ENCODE measurements at regions not wholly inside any gene's neighbourhood (a gene's known extent, or its start where the extent isn't known, plus 50 kb on each side); places are given as distances from the start of the nearest gene placed in this dataset.

- TF ChIP-seq CTCF (IDR thresholded peaks at IDR 0.05; ENCODE audit: low read length), result no peak
- no peak for TF ChIP-seq EZH2 (IDR thresholded peaks at IDR 0.05; ENCODE audit: borderline replicate concordance, low read length)
These were observed 684.6 kb downstream of the ARAP2 start for GRCh38 chr4:35559559-35560365.

Measured in OCI-LY1 (cell line).